ENCODE measurements at regions not wholly inside any gene's neighbourhood (a gene's known extent, or its start where the extent isn't known, plus 50 kb on each side); places are given as distances from the start of the nearest gene placed in this dataset.

- no peak overlapping the region for H3K27ac Mint-ChIP-seq (ENCODE audit: unreplicated experiment)
- peaks cover 4% of the 10 kb centered on the region for H3K27me3 Mint-ChIP-seq (ENCODE audit: unreplicated experiment)
- no peak for TF ChIP-seq CTCF (IDR thresholded peaks at IDR 0.05; ENCODE audit: partially characterized antibody, unreplicated experiment)
Observed at GRCh38 chr16:79331066-79331465, 269.5 kb downstream of the MAF start.

GRCh38 chr16:79329967-79330366 lies 270.6 kb downstream of the MAF start:
- Mint-ChIP-seq H3K4me1 (ENCODE audit: low read depth, unreplicated experiment) (no peaks in the 10 kb centered on the region), H3K4me3 (ENCODE audit: unreplicated experiment) (no peak overlapping the region), H3K9me3 (ENCODE audit: unreplicated experiment) (no peaks in the 10 kb centered on the region), H3K27ac (ENCODE audit: unreplicated experiment) (no peak overlapping the region), H3K36me3 (ENCODE audit: unreplicated experiment) (no peaks in the 10 kb centered on the region), H3K27me3 (ENCODE audit: unreplicated experiment) (peaks cover 4% of the 10 kb centered on the region)
- DNase-seq: no peak
- no peak for TF ChIP-seq CTCF (IDR thresholded peaks at IDR 0.05; ENCODE audit: partially characterized antibody, unreplicated experiment)

More at GRCh38 chr16:79331066-79331465, 269.5 kb downstream of the MAF start:
- Mint-ChIP-seq H3K36me3 (ENCODE audit: unreplicated experiment) (no peaks in the 10 kb centered on the region), H3K9me3 (ENCODE audit: unreplicated experiment) (no peaks in the 10 kb centered on the region), H3K4me3 (ENCODE audit: unreplicated experiment) (no peak overlapping the region), H3K4me1 (ENCODE audit: low read depth, unreplicated experiment) (no peaks in the 10 kb centered on the region)
- no peak for DNase-seq

GRCh38 chr16:79329166-79329521 lies 271.4 kb downstream of the MAF start:
- no peaks in the 10 kb centered on the region for H3K4me1 Mint-ChIP-seq (ENCODE audit: low read depth, unreplicated experiment)
- TF ChIP-seq CTCF (IDR thresholded peaks at IDR 0.05; ENCODE audit: partially characterized antibody, unreplicated experiment): no peak
- no peak overlapping the region for H3K4me3 Mint-ChIP-seq (ENCODE audit: unreplicated experiment)
- no peaks in the 10 kb centered on the region for H3K9me3 Mint-ChIP-seq (ENCODE audit: unreplicated experiment)
- peaks cover 2% of the 10 kb centered on the region for H3K27me3 Mint-ChIP-seq (ENCODE audit: unreplicated experiment)
- H3K36me3 Mint-ChIP-seq (ENCODE audit: unreplicated experiment): no peaks in the 10 kb centered on the region
- no peak for DNase-seq
- no peak overlapping the region for H3K27ac Mint-ChIP-seq (ENCODE audit: unreplicated experiment)

- no peak for DNase-seq
- no peak overlapping the region for H3K4me3 Mint-ChIP-seq (ENCODE audit: unreplicated experiment)
- H3K36me3 Mint-ChIP-seq (ENCODE audit: unreplicated experiment): no peaks in the 10 kb centered on the region
- no peak overlapping the region for H3K27ac Mint-ChIP-seq (ENCODE audit: unreplicated experiment)
- H3K27me3 Mint-ChIP-seq (ENCODE audit: unreplicated experiment): peaks cover 2% of the 10 kb centered on the region
- no peak for TF ChIP-seq CTCF (IDR thresholded peaks at IDR 0.05; ENCODE audit: partially characterized antibody, unreplicated experiment)
- no peaks in the 10 kb centered on the region for H3K9me3 Mint-ChIP-seq (ENCODE audit: unreplicated experiment)
- H3K4me1 Mint-ChIP-seq (ENCODE audit: low read depth, unreplicated experiment): no peaks in the 10 kb centered on the region
Observed at GRCh38 chr16:79328402-79329165, 272.0 kb downstream of the MAF start.

- Mint-ChIP-seq H3K27me3 (ENCODE audit: unreplicated experiment) (no peaks in the 10 kb centered on the region), H3K4me3 (ENCODE audit: unreplicated experiment) (no peak overlapping the region), H3K27ac (ENCODE audit: unreplicated experiment) (no peak overlapping the region)
Observed at GRCh38 chr16:79327836-79328235, 272.7 kb downstream of the MAF start.

More at GRCh38 chr16:79327836-79328235, 272.7 kb downstream of the MAF start:
- Mint-ChIP-seq H3K36me3 (ENCODE audit: unreplicated experiment) (no peaks in the 10 kb centered on the region), H3K9me3 (ENCODE audit: unreplicated experiment) (no peaks in the 10 kb centered on the region), H3K4me1 (ENCODE audit: low read depth, unreplicated experiment) (no peaks in the 10 kb centered on the region)
- TF ChIP-seq CTCF (IDR thresholded peaks at IDR 0.05; ENCODE audit: partially characterized antibody, unreplicated experiment): no peak
- no peak for DNase-seq

Measured in glutamatergic neuron (in vitro differentiated cells).